Retinal pigment epithelial cell (primary cell): ENCODE measurements at regions not wholly inside any gene's neighbourhood (a gene's known extent, or its start where the extent isn't known, plus 50 kb on each side); places are given as distances from the start of the nearest gene placed in this dataset.
A peak's percentile ranks its signal among the peaks of the same experiment; 100 is the strongest.
"Not testable (repeated sequence)": the region's sequence is repeated elsewhere in the genome, so short reads cannot be mapped to it uniquely, and the experiment has no call there.

Experiments
- DNase-seq: peaks from one replicate; pipeline ENCODE4 v3.0.0-alpha.2; 2010; ENCODE audit warnings: low read depth
- H3K4me3 ChIP-seq: 2 replicates; pipeline ENCODE4 v1.5.1; 2011; ENCODE audit warnings: mild to moderate bottlenecking, low read length, control low read depth, moderate library complexity
- TF ChIP-seq, protein P1 (sequence below): conservative IDR thresholded peaks from 2 replicates; pipeline ENCODE4 v1.5.1; 2011; ENCODE audit warnings: low read depth, low read length, control low read depth, inconsistent platforms

DNA sequence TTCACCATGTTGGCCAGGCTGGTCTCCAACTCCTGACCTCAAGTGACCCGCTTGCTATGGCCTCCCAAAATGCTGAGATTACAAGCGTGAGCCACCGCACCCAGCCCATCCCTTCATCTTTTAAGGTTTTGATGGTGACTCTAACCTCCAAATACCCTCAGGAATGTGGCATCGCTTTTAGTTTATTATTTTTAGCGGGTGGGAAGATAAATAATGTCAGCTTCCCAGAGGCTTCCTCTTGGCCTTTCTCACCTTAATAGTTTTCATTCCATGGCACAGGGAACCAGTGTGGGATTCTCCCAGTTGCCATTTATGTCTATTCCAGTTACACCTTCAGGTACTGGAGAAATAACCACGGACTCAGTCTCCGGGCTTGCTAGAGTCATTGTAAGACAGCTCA, 92.1 kb upstream of the LRRN2 start:
- TF ChIP-seq, protein P1, sequence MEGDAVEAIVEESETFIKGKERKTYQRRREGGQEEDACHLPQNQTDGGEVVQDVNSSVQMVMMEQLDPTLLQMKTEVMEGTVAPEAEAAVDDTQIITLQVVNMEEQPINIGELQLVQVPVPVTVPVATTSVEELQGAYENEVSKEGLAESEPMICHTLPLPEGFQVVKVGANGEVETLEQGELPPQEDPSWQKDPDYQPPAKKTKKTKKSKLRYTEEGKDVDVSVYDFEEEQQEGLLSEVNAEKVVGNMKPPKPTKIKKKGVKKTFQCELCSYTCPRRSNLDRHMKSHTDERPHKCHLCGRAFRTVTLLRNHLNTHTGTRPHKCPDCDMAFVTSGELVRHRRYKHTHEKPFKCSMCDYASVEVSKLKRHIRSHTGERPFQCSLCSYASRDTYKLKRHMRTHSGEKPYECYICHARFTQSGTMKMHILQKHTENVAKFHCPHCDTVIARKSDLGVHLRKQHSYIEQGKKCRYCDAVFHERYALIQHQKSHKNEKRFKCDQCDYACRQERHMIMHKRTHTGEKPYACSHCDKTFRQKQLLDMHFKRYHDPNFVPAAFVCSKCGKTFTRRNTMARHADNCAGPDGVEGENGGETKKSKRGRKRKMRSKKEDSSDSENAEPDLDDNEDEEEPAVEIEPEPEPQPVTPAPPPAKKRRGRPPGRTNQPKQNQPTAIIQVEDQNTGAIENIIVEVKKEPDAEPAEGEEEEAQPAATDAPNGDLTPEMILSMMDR = no peak
- DNase-seq = no peak

DNA sequence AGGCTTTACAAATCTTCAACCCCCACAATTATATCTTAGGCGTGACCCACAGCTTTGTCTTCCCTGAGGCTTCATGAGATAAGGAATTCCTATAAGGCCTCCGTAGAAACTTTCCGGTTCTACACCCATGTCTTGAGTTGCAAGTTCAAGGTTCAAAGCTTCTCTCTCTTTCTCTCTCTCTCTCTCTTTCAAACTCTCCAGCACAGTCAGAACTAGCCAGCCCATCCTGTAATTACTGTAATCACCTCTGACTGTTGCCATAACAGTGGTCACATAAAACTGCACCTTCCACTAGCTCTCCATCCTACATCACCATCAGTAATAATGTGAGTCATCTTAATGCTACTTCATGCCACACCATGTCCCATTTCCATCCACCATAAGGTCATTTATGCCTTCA, 90.0 kb upstream of the NFASC start:
- DNase-seq = no peak
- TF ChIP-seq, protein P1 = no peak
- no peak overlapping the region for H3K4me3 ChIP-seq

More for the DNA sequence above, 92.1 kb upstream of the LRRN2 start:
- H3K4me3 ChIP-seq = no peak overlapping the region

DNA sequence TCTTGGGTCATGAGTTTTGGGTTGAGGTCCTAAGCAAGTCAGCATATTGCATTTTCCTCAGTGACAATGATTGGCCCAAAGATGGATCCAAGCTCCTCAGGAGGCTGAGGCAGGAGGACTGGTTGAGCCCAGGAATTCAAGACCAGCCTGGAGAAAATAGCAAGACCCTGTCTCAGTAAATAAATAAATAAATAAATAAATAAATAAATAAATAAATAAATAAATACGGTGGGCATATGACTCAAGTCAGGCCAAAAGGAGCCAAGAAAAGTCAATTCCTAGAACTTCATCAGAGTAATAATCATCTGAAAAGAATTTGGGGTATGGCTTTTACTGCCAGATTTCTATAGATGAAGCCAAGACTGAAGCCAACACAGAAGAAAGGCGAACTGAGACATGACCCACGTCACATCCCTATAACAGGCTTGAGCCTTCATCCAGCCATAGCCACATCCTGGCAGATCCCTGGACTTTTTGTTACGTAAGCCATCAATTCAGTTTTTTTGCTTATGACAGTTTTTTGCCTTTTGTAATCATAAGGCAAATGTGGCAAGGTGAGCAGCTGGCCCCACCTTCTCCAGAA, 88.5 kb upstream of the NFASC start:
- TF ChIP-seq, protein P1 = no peak
- DNase-seq = peak; percentile 13
- no peak overlapping the region for H3K4me3 ChIP-seq

DNA sequence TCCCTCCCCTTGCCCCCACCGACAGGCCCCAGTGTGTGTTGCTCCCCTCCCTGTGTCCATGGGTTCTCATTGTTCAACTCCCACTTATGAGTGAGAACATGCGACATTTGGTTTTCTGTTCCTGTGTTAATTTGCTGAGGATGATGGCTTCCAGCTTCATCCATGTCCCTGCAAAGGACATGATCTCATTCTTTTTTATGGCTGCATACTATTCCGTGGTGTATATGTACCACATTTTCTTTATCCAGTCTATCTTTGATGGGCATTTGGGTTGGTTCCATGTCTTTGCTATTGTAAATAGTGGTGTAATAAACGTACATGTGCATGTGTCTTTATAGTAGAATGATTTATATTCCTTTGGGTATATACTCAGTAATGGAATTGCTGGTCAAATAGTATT, 85.6 kb upstream of the NFASC start:
- not testable (repeated sequence) for H3K4me3 ChIP-seq, DNase-seq

DNA sequence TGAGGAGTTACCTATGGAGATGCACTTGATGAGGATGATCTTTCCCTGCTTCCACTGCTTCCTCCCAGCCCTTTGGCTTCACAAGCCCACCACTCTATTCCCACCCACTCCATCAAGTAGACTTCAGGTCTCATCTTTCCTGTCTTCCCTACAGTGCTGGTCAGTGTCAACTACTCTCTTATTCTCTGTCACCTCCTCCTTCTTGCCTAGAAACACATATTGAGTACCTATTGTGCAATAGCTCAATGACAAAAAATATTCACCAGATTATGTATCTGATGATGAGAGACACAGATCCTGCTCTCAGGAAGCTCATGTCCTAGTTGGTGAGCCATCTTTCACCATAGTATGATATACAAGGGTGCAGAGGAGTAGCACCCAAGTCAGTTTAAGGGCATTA, 82.2 kb upstream of the NFASC start:
- H3K4me3 ChIP-seq = no peak overlapping the region
- TF ChIP-seq, protein P1 = no peak
- no peak for DNase-seq

DNA sequence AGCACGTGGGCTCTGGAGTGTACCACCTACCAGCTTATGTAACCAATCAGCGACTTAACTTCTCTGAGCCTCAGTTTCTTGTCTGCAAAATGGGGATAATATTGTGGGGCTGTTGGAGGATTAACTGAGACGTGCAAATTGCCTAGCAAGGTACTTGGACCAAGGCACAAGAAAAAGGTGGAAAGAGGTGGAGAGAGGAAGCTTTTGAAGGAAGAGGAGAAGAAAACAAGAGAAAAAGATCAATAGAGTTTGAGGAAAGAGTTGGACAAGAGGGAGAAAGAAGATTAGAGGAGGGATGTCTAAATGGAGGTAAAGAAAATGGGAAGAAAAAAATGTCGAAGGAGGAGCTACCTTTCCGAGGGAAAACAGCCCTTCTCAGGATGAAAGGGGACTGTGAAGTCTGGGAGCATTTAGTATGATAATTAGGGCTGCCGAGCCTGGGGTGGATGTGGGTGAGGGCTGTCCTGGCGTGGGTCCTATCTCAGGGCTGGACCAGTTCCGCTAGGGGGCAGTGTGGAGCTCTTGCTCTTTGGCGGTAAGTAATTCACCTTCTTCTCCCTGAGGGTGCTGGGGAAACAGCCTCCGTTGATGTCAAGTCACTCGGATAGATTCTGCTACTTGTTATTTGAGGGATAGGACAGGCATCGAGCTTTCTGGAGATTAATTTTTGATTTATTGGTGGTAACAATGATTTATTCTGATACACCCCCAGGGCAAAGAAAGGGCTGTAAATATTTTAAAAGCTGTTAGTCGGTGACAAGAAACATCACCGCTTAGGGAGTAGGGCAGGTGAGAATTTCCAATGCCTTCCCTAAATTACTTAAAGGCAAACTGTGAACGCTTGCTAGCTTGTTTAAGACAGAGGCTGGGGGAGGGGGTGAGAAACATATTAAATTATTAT, 79.0 kb upstream of the NFASC start:
- no peak overlapping the region for H3K4me3 ChIP-seq
- DNase-seq = peak; percentile 11
- TF ChIP-seq, protein P1 = peak; percentile 98

DNA sequence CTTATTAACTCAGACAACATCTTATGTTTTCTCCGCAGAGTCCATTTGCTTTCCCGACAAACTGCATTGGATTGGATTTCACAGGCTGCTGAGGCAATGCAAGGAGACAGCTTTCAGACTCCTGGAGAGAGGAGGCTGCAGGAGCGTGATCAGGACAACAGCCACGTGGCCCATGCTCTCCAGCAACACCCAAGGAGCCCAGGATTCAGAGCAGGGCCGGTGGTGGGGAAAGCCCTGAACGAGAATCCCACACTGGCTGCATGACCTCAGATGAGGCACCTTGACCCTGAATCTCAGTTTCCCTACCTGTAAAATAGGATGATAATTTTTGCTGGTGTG, 78.3 kb upstream of the NFASC start:
- H3K4me3 ChIP-seq = no peak overlapping the region
- TF ChIP-seq, protein P1 = no peak
- DNase-seq = no peak
